HG03139 (cell line): ENCODE measurements at regions not wholly inside any gene's neighbourhood (a gene's known extent, or its start where the extent isn't known, plus 50 kb on each side); places are given as distances from the start of the nearest gene placed in this dataset.

Experiments
- ATAC-seq: cut with Tn5 transposase; IDR thresholded peaks from one replicate; pipeline ENCODE4 v1.9.1; 2021; ENCODE audit not compliant: unreplicated experiment

DNA sequence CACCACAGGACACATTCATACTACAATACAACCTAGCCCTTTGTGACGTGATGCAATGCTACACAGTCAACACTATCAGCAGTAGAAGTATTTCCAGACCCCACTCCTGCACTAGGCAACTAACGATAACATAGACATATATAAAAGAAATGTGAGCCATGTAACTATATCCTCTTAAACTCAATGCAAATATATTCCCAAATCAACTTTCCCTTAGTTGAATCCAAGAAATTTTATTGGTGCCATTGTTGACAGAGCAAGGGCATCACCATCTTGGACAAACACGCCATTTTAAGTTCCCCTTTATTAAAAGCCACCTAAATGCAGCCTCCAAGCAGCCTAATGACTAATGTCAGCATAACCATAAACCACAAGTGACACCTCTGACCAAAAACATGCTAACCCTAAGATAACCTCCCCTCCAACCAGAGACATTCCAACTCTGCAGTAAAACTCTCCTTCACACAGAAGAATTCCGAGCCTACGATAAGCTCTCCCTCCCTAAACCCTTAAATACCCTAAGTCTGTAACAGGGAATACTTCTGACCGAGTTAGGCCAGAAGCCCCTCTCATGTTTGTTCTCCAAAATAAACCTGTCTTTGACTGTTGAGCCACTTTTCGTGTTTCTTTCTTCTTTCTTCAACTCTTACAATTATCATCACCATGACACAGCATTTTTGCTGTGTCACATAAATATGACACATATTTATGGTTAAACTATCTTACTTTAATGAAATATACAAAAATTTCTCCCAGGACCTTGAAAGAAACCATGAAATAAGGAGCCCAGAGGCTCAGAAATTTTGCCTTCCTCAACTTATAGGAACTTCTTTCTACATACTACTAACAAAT is 1497.8 kb downstream of the EFNA5 start:
- no peak for ATAC-seq

DNA sequence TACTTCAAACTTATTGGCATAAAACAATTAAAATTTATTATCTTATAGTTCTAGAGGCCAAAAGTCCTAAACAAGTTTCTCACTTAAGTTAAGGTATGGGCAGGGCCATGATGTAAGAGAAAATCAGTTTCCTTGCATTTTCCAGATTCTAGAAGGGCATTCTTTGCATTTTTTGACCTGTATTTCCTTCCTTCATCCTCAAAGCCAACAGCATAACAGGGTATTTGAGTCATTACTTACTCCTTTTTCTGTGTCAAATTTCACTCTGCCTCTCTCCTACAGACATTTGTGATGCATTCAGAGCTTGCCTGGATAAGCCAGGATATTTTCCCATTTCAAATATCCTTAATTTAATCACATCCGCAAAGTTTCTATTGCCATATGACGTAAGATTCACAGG is 1499.0 kb downstream of the EFNA5 start:
- ATAC-seq = no peak

DNA sequence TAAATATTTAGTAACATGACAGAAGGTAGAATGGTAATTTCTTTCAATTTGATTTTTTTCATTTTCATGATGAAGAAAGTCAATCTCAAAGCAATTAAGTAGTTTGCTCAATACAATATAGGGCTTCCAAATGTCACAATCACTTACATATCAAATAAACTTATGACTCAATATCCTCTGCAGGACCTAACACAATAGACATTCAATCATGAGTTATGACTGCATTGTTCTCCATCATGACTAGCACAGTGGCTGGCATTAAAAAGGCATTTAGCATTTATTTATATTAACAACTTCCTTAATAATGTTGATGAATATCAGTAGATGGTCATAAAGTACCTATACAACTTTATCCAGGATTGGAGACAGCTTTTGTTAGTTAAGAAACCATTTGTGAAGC is 1499.6 kb downstream of the EFNA5 start:
- no peak for ATAC-seq

DNA sequence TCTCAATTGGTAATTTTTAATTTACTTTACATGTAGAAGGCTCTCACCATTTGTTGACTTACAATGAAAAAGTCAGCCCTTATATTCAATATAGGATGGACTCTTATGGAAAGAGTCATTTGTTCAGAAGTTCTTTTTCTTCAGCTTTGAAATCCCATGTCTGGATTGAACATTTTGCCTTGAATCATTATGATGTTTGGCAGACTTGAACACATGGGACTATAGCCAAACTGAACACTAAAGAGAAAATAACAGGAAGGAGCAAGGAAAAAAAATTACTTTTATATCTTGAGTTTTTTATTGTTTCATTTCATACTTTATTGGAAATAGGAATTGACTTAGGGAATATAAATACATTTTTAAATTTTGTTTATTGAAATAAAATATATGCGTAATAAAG is 1503.0 kb downstream of the EFNA5 start:
- ATAC-seq = no peak

DNA sequence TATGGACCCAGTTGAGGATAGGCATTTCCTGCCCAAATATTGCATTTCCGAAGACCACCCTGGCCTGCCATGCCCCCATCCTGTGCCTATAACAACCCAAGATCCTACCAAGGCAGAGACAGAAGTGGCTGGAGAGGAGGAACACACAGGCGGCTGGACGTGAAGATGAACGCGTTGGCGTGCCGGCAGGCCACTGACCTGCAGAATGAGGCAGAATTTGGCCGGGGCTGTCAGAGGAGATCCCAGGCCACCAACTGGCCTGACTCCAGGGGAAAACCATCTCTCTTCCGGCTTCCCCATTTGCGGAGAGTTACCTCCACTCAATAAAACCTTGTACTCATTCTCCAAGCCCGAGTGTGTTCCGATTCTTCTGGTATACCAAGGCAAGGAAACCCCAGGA is 1507.5 kb downstream of the EFNA5 start:
- ATAC-seq = no peak

DNA sequence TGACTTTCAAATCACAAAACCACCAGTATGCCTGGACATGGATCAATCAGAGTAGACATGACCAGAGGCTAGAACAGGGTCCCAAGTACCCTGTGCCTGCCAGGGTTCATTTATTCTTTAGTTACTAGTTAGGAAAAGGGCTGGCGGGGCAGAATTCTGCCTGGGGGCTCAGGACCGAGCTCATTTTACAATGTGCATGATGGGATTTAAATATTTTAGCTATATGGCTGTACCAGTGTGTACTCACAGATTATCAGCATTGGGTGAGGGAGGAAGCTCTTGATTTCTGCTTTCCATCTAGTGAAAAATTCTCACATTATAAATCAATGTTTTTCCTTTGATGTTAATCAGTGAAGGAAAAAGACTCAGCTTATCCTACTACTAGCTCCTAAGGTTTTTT is 1511.1 kb downstream of the EFNA5 start:
- ATAC-seq = no peak

DNA sequence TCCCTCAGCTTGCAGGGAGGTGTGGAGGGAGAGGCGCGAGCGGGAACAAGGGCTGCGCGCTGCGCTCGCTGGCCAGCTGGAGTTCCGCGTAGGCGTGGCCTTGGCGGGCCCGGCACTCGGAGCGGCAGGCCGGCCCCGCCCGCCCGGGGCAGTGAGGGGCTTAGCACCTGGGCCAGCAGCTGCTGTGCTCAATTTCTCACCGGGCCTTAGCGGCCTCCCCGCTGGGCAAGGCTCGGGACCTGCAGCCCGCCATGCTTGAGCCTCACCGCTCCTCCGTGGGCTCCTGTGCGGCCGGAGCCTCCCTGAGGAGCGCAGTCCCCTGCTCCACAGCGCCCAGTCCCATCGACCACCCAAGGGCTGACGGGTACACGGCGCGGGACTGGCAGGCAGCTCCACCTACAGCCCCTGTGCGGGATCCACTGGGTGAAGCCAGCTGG is 1516.4 kb downstream of the EFNA5 start:
- ATAC-seq = no peak

DNA sequence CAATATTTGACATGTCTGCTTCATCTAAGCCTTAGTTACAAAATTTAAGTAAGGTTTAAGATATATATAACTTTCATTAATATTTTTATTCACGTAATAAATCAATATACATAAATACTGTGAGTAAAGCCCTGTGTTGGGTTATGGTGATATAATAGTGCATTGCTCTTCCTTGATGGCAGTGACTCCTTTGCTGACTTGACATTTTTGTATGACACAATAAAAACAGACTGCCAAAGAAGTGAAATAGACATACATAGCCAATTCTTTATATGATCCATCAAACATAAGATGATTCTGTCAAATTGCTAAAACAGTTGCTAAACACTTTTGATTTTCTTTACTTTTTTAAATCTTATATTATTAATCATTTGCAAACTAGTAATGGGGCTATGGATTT is 1518.2 kb downstream of the EFNA5 start:
- ATAC-seq = no peak

DNA sequence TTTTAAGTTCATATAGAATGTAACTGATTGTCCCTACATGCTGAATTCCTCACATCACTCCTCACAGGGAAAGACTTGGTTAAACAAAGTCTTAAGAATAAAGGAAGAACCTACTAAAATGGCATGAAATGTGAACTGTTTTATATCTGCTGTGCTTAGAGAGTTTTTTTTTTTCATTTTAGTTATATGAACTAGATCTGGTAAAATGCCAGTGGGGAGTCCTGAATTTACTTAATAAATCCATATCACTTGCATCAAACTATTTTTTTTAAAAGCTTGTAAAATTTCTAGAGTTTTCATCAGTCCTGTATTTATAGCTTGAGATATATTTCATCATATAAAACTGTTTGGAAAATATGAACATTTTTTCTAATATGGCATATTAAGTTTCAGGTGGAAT is 1528.6 kb downstream of the EFNA5 start:
- ATAC-seq = no peak

DNA sequence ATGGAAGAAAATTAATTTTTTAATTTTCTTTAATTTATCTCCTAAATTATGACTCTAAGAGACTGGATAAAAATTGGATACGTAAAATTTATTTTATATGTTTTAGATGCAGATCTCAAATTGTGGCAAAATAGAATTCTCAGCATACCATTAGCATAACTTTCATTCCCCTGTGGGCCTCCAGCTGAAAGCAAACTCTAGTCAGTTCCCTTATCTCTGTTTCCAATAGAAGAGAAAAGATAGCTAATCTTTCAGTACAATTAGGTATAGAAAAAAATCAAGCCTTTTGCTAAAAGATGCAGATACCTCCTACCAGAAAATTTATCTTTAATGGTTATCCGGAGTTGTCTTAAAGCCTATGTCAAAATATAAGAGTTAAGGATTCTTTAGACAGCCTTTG is 1530.6 kb downstream of the EFNA5 start:
- ATAC-seq = no peak

DNA sequence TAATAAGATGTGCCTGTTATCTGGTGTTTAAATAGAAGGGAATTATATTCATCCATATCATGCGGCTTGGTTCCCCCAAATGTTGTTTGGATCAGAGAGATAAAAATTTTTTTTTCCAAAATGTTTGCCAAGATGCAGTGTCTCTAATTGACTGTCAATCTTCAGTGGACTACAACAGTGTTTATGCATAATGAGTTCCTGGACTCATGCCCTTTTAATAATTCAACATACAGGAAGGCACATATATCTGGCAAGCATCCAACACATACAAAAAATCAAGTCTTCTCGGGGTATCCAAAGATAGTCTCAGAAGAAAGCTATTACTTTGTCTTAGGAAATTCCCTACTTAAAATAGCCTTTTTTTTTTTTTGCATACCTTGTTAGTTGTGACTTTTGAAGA is 1534.7 kb downstream of the EFNA5 start:
- no peak for ATAC-seq

DNA sequence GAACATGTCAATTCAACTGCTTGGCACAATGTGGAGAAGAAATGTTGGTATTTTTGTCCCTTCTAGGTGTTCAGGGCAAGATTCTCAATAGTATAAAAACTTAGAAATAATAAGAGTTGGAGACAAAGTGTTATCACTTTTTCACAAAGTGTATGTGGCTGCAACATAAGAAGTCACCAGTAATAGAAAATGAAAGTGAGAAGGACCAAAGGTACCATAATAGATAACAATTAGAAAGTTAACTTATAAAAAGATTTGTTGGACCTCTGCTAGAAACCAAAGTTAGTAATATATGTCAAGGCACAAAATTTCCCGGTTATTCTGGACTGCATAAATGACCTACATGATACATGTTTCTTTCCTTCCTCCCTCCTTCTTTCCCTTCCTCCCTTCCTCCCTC is 1535.3 kb downstream of the EFNA5 start:
- no peak for ATAC-seq

DNA sequence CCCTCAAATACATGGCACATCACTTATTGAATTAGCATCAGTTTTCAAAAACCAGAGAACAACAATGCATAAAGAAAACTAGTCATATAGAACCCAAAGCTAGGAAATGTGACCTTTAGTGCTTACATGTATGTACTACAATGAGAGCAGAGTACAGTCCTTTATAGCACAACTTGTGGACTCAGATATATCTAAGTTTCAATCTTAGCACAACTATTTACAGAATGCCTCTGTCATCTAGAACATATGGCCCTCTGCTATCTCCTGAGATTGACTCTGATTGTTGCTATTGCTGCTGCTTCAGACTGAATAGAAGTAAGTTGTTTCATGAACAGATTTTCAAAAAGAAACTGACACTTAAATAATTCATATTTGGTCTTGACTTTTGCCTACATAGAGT is 1536.2 kb downstream of the EFNA5 start:
- no peak for ATAC-seq

DNA sequence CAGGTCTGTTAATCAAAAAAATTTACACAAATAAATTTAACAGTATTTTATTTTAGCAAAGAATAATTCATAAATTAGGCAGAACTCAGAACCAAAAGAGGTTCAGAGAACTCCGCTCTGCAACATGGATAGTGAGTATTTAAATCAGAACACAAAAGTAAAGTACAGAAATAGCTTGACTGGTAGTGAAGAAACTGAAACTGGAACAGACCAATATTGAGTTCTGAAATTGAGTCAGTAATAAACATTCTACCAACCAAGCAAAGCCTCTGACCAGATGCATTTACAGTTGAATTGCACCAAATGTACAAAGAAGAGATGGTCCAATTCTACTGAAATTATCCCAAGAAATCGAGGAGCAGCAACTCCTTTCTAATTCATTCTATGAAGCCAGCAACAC is 1542.8 kb downstream of the EFNA5 start:
- no peak for ATAC-seq

DNA sequence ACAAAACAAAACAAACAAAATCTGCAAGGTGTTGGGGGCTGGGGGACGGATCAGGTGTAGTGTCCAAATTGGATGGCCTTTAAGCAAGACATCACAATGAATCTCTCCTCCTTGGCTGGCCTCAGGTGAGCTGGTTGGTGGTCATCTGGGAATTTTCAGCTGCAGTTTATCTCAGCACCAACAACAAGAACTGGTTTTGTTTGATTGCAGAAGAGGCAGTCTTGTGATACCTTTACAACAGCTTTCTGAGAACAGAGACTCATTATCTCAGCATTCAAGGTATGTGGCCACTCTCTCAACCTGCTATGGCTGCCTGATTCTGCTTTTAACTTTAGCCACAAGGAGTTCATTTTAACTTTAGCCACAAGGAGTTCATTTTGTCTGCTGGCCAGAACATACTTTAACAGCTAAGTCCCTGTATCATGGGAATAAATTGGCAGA is 1543.4 kb downstream of the EFNA5 start:
- ATAC-seq = no peak

DNA sequence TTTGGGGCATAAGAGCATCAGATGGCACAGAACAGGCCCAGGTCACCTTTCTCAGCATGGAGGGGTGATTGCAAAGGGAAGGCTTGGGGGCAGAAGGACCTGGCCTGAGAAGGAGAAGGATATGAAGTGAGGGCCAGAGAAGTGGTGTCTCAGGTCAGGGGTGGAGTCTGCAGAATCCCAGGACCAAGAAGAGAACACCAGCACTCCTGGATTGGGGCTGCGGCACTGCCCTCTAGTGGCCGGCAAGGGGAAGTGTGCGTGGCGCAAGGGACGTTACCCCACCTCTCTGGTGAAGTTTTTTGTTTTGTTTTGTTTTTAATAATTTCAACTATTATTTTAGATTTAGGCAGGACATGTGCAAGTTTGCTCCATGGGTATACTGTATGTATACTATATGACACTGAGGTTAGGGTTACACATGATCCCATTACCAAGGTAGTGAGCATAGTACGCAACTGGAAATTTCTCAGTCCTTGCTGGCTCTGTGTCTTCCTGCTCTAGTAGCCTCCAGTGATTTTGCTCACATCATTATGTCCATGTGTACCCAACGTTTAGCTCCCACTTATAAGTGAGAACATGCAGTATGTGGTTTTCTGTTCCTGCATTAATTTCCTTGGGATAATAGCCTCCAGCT is 1548.6 kb downstream of the EFNA5 start:
- ATAC-seq = peak; percentile 57

DNA sequence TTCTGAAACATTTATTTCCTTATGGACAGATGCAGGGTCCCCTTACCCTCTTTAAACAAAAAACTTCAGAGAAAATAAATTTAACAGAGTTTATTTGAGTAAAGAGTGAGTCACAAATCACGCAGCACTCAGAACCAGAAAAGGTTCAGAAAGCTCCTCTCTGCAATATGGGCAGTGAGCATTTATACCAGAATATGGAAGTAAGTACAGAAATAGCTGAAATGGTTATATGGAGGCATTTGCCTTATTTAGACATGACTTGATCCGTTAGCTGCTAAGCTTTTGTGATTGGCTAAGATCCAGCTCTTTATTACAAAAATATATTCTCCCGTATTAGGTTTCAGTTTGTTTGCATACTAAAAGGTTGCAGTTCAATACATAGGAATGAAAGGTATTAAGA is 1554.1 kb downstream of the EFNA5 start:
- ATAC-seq = no peak

DNA sequence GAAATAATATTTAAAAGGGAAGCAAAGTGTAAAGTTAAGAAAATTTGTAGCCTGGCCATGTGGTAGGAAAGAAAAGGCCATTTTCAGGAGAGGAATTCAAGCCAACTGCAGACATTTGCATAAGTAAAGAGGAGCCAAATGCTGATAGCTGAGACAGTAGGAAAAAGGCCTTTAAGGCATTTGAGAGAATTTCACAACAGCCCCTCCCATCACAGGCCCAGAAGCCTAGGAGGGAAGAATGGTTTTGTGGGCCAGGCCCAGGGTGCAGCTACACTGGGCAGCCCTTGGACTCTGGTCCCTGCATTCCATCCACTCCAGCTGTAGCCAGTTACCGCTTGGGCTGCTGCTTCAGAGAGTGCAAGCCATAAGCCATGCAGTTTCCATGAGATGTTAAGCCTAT is 1556.8 kb downstream of the EFNA5 start:
- ATAC-seq = no peak

DNA sequence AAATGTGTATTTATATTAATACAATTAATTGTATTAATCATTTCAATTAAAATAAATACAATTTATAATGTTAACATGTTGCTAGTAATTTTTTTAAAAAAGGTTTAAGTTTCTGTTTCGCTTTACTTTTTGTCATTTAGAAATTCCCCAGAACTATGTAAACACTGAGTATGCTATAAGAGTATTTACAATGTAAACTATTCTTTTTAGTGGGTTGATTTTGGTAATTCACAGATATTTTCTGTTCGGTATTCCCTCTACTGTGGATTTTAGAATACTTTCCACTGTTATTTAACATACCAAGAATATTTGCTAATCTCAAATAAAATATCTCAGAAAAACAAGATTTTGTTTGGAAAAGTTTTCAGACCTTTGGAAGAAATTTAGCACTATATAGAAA is 1564.4 kb downstream of the EFNA5 start:
- ATAC-seq = no peak

DNA sequence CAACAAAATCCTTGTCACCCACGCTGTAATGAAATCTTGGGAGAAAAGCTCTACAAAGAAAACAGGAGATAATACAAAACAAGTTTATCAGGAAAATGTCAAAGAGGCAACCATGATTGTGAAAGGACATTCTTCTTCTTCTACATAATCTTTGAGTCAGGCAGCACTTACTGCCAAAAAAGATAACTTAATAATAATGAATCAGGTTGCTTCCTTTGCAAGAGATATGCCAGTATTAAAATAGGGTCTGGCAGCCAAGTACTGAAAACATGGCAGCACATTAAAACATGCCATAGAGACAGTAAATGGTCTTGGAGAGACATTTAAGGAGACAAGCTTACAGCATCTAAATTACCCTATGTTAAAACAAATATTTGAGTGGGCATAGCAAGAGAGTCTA is 1573.4 kb downstream of the EFNA5 start:
- no peak for ATAC-seq

DNA sequence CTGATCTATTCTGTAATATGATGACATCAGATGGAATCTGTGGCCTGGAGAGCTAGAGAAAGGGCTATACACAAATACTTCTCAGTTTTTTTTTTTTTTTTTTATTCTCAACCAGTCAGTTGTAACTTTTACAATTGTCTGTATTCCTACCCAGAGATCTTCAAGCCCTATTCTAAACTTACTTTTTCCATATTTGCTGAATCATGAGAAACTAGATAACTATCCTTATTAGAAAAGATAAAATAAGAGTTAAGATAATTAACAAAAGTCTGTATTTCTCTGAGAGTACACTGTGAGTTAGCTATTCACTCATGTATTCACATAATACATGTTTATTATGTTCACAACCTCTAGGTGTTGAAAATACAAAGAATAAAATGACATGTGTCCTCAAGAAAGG is 1575.9 kb downstream of the EFNA5 start:
- ATAC-seq = no peak

DNA sequence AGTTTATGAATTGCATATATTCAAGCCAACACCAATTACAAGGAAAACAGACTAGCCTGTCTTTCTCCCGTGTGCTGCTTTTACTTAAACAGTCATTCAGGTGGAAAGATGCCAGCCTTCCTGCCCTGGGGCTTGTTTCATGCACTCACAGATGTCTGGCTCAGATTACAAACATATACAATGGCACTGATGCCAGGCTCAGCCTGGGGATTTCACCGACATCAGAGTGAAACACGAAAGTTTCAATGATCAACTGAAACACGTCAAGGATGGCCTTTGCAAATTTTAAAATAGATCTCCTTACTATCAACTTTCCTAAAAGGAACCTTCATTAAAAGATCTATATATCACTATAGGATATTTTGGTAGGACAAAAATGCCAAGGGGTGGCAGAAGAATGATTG is 1576.5 kb downstream of the EFNA5 start:
- ATAC-seq = no peak

DNA sequence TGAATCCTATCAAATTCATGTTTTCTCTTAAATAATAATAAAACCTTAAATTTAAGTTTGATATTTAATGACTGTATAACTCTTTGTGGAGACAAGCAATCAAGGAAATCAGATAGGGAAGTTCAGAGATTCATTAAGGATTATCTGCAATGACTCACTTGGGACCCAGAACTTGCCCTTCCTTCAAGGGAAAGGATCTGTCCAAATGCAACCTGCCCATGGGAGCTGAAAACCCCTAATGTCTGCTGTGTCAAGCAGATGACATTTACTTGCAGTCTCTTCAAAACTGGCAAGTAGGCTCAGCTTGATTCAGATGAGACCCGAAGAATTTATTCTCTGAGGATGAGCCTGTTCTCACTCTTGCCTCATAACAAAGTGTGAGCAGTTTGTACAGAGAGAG is 1577.6 kb downstream of the EFNA5 start:
- no peak for ATAC-seq
